Occipital lobe (tissue), 1 donor: ENCODE measurements at regions not wholly inside any gene's neighbourhood (a gene's known extent, or its start where the extent isn't known, plus 50 kb on each side); places are given as distances from the start of the nearest gene placed in this dataset.

Source experiments
- DNase-seq: peaks from one replicate; lab custom pipeline; 2025; lab: John Stamatoyannopoulos, UW

DNA sequence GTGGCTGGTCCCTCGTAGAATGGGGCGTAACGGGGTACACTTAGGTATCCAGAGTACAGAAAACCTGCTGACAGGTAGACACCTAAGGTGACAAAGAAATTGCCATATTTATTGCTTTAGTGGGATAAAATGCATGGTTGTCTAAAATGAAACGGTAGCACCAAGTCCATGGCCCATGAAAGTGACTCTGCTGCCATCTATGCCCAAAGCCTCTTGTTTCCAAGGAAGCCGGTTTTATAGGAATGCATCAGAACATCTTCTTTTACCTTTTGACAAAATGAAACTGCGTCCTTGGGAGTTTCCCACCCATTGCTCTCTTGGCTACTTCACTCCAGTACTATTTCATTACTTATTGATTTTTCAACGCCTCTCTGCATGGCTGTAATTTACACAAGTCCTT, 151.3 kb upstream of the ZFHX3 start:
- DNase-seq, result no peak

DNA sequence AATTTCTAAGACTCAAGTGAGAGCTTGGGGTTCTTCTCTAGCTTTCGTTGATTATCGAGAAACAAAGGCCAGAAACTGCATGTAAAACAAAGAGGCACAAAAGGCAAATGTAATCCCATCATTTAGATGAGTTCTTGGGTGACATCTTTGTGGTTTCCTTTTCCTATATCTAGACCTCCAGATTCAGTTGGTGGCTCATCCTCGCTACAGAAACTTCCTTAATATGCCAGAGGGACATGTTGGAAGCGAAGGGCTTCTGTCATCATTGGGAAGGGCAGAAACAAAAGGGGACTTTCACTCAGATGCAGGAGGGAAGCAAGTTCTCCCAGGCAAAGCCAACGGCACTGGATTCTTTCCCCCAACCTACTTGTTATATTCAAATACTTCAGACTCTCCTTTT, 150.6 kb upstream of the ZFHX3 start:
- no peak for DNase-seq

DNA sequence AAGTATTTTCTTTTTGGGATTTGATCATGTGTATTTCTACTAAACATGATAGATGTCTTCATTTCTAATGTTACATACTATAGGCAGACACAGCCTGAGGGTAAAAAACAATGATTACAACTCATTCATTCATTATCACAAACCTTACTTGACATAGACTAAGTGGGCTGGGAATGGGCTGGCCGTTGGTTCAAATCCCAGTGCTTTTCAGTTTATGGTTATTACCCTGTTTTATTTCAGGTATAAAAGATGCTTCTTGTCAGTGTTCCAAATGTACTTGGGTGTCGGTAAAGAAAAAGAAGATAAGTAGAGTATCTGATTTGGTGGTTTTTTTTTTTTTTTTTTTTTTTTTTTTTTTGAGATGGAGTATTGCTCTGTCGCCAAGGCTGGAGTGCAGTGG, 149.7 kb upstream of the ZFHX3 start:
- no peak for DNase-seq

DNA sequence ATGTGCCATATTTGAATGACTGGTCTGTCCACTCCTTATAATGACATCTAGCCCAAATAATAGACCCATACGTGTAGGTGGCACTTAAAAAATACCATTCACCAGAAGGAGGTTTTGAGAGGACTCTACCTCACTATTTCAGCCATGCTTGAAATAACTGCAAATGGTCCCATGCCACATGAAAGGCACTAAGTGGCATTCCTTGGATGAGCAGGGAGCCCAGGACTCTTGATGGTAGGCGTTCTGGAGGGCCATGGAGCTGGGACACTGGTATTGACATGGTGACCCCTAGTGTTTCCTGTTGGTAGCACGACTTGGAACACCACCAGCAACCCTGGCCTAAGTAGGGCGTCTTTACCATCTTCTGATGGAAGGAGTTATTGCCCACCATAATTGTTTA, 148.7 kb upstream of the ZFHX3 start:
- no peak for DNase-seq

DNA sequence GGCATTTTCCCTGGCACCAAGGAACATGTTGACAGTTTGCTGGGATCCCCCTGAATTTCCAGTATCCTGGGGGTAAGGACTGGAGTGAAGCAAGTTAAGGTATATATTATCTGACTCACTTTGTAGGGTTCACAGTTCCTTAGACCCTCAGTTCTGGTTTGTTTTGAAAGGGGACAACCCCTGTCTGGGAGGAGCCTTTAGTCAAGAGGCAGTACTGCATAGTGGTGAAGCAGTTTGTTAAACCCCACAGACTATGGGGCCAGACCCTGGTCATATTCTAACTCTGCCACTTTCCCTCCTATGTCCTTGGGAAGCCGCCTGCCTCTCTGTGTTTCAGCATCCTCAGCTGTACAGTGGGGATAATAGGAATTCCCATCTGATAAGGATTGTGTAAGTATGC, 145.5 kb upstream of the ZFHX3 start:
- DNase-seq, result no peak

DNA sequence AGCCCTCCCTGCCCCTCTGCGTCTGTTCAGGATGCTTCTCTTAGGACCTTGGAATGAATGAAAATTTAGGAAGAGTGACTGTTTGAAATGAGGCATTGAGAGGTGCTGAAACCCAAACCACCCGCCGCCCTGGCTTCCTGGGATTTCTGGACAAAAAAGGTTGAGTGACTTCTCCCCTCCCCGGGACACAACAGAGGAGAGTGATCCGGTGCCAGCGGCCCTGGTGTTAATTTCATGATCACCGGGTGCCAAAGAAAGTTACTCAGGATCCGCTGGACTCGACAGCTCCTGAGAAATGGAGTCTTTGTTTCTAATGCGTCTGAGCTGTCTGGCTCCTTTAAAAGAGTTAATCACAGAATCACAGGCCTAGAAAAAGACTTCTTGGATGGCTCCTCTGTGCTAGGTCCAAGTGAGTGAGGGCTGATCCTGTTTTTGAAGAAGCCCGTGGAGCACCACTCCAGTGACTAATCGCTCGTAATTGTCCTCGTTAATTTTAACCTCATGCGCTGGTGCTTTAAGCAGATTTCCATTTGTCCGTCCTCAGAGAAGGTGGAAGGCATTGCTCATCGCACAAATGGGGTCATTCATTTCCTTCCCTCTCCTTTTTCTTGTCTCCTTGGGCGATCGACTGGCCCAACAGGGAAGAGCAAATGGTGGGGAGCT, 144.4 kb upstream of the ZFHX3 start:
- DNase-seq, result no peak

DNA sequence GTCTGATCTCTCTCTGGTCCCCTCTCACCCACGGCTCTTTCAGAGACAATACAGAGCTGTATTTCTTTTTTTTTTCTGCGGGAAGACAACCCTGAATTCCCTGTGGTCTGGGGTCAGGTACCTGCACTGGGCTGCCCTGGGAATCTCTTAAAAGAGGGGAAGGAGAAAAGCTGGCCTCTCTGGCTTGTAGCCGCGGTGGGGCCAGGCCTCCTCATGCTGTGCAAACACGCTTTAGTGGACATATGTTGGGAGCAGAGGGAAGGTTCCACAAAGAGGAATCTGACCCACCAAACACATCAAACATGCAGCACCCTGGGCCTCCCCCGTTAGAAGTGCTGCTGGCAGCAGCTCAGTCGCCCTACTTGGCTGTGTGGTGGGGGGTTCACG, 143.7 kb upstream of the ZFHX3 start:
- no peak for DNase-seq

DNA sequence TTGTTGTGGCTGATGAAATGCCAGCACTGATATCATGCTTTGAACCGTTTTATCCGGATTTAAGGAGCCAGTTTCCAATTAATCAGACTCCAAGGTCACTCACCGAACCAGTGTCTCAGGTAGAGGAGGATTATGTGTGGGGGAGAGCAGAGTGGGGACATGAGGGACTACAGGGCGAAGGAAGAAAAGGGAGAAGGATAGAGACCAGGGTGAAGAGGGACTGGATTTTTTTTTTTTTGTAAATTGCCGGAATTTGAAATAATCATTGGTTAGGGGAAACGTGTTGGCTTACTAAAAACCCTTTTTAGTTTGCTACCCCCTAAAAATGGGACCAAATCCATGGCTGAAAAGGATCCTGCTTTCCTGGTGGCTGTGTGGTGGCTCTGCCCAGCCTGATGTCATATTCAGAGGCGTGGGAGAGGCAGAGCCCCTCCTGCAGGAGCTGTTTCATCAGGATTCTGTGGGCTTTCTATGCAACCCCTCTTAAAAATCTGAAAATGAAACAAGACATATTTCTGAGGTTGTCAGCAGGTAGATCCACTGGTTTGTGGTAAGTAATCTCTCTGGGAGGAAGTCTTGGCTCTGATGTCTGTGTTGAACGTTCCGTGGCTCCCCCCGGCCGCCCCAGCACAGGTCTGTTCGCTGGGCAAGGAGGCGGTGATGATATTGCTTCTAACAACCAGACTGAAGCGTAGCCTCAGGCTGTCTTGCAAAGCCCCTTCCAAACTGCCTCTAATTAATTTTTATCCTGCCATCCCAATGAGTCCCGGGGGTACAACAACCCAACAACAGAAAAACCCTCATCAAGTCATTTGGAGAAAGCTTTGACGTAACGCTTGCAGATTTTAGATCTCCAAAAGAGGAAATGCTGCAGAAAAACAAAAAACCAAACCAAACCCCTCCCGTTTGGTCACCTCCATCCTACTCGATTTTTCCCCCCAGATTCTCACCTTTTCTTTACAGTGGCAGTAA, 143.0 kb upstream of the ZFHX3 start:
- DNase-seq, result no peak

DNA sequence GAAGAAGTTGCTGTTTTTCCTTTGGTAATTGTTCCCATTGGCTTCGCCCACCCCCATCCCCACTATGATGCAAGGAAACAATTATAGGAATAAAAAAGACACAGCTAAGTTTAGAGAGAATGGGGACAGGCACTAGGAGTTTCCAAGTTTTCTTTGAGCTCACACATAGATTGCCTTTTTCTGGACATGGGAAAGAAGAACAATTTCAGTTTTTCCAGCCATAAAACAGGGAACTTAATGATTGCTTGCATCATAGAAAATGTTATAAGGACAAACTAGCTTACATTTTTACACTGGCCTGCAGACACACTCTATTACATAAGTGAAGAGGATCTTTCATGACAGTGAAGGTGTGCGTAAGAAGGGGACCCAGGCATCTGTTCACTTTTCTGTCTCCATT, 142.3 kb upstream of the ZFHX3 start:
- DNase-seq, result no peak

DNA sequence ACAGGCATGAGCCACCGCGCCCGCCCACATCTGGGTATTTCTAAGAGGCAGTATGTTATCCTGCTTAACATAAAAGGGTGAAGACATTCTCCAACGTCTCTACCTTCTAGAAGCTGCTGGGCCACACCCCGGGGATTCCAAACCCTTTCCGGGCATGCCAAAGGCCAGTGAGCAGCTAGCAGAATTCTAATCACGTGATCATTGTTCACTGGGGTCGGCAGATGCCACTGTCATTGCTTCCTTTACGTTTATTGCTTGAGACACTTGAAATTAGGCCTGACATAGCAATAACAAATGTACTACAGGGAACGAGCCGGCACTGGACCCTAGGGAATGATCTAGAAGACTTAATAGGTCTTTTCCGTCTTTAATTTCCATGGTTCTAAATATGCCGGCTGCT, 141.2 kb upstream of the ZFHX3 start:
- no peak for DNase-seq

DNA sequence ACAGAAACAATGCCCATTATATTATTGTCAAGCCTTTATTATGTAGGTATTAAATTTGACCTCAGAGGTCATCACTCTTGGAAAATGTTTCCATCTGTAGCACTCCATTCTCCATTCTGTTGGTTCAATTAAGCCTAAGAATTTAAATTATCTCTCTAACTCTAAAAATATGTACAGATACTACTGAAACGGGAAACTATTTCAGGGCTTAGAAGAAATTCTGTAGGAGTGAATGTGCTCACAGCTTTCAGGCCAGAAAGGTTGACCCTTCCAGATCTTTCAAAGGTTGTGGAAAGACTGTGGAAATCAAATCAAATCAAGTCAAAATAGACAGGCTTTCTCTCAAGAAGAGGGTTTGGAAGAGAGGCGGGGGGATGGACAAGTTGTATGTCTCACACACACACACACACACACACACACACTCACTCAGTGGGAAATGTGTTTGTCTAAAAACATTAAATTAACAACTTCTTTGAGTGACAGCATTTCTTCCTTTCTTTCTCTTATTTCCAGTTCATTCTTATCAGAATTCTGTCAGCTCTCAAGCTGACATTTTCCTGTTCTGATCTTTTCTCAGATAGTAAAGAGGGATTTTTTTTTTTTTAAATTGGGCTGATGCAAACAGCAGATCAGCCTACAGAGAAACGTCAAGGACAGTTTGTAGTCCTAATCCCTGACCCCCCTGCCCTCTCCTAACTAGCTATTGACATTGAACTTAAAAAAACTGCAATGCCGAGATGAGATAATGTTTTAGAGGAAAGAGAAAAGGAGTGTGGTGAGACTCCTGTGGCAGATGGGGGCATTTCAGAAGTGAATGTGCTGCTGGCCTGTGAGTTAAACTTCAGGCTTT, 139.0 kb upstream of the ZFHX3 start:
- no peak for DNase-seq

DNA sequence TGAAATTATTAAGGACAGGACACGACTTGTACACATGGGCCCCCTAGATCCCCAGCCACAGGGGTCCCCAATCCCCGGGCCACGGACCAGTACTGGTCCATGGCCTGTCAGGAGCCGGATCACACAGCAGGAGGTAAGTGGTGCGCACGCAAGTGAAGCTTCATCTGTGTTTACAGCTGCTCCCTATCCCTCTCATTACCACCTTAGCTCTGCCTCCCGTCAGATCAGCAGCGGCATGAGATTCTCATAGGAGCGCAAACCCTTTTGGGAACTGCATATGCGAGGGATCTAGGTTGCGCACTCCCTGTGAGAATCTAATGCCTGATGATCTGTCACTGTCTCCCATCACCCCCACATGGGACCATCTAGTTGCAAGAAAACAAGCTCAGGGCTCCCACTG, 137.8 kb upstream of the ZFHX3 start:
- no peak for DNase-seq

DNA sequence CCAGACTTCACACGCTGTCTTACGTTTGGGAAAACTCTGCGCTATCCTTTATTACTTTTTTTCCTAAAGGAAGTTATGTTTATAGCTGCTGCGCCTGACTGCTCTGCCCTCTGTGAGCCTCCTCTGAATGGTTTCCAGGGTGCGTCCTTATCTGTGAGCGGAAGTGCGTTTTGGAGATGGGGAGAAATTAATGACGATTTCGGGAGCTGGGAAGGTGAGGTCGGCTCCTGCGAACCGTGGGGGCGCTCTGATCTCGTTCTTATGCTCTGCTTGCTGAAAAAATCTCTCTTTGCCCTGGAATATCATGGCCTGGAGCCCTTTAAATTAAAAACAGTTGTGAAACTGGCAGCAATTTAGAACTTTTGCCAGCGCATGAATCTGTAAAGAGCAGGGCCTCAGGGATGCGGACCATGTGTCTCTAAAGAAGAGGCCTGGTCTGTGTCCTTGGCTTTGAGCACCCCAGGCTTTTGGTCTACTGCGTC, 135.7 kb upstream of the ZFHX3 start:
- no peak for DNase-seq

DNA sequence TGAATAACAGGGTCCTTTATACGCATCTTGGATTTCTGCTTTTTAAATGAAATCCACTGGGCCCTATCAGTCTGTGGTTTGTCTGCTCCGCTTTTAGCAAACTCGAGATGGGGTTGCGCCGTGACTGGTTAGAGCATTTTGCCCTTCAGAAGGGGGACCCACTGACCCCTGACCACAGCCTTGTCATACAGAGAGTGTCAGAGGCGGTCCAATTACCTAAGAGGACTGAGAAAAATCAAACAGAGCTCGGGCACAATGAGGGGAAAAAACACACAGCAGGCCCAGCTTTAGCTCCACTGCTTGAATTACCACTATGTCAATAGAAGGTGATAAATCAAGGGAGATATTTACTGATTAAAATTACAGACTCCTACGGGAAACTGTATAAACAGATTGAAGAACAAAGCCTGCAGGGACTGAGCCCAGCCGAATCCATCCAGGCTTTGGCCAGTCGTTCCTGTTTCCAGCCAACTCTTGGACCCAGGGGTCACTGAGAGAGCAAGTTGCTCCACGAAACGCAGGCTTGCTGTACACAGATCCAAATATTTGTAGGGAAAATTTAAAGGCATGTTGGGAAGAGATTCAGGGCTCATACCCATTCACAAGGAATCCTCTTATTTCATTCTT, 131.9 kb upstream of the ZFHX3 start:
- DNase-seq, result no peak

DNA sequence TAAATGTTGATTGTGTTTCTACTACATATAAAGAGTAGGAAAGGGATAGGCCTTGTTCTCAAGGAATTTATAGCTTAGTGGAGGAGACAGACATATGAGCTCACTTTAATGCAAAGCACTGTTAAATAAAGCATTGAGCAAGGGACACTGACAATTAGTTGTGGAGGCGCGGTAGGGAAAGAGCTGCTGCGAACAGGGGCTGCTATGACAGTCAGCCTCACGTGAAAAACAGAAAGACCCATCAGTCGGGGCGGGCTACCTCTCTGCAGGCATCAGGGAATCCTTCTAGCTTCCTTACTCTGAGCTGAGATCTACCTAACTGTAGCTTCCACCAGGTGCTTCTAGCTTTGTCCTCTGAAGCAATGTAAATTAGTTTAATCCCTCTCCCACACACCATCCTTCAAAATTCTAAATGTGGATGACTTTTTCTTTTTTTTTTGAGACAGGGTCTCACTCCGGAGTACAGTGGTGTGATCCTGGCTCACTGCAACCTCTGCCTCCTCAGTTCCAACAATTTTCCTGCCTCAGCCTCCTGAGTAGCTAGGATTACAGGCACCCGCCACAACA, 129.9 kb upstream of the ZFHX3 start:
- DNase-seq, result no peak

DNA sequence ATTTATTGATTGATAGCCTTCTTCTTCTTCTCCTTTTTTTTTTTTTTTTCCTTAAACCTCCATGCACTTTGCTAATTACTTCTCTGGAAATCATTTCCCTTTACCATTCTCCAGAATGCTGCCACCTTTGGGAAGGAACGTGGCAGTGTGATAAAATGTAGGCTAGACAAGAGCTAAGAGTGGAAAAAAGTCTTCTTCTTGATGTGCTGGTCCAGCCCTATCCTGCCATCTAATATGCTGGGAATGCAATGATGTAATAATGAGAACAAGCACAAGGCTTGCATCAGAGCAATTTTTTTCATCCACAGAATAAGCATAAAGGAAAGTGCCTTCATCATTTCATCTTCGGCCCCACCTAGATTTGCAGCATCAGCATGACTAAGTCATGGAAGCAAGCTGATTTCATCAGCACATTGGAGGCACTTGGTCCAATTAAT, 128.7 kb upstream of the ZFHX3 start:
- DNase-seq, result no peak

DNA sequence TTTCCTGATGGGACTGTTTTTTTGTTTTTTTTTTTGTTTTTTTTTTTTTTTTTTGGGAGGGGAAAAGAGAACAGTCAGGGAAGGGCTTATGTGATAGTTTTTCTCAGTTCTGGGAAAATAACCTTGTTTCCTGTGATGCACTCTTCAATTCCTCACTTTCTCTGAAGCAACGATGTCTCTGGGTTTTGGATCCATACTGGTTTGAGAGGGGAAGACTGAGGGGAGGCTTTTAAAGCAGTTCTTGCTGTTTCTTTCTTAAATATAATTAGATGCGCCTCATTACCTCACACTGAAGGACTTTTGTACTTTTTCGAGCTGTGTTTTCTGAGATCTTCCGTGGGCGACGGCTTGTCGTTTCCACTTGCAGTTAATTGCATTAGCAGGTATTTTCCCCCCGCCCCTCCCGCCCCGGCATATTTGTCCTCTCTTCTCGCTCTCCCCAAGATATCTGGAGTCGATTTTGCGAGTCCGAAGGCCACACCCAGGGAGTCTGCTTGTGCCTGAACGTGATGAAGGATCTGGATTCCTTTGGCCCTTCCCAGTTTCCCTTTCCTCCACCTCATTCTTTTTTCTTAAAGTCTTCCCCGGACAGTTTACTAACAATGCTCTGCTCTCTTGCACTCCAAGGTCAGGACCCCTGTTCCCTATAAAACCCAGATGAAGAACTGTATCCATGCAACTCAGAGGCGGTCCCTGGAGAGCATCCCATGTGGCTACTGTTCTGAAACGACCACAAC, 125.2 kb upstream of the ZFHX3 start:
- no peak for DNase-seq

DNA sequence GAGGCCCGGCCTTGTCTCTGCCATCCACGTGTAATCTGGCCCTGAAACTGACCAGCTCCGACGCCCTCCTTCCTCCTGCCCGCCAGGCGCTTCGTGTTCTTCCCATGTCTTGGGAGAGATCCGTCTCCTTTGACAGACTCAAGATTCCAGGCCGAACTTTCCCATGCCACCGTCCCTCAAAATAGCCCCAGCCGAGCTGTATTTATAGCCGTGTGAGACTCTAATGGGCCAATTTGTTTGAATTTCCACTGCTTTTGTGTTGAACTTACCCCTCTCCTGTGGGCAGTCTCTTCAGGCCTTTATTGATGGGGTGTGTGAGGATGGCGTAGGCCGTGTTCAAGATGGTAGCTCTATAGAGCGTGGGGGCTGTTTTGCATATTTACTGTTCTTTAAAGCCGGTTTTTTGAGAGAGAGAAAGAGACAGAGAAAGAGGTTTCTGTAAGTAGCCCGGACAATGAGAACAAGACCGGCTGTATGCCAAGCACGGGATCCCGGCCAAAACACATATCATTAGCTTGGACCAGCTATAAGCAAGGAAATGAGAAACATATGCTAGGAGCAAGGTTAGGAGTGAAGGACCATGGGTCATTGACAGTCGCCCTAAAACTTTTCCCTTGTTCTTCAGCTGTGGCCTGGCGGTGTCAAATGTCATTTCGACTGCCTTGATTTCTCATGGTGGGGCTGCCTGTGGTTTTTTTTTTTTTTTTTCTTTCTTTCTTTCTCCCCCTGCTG, 124.5 kb upstream of the ZFHX3 start:
- DNase-seq, result no peak

DNA sequence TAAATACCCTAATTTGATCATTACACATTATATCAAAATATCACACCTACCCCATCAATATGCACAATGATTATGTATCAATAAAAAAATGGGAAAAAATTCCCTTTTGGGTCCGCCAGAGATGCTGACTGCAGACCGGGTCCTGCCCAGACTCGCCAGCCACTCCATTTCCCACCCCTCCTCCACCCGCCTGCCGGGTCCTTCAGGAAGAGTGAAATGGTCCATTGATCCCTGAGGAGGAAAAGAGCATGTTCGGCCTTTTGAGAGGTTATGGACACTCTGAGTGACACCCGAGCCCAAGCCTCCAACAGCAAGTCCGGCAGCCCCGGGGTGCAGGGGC, 123.9 kb upstream of the ZFHX3 start:
- DNase-seq, result no peak

DNA sequence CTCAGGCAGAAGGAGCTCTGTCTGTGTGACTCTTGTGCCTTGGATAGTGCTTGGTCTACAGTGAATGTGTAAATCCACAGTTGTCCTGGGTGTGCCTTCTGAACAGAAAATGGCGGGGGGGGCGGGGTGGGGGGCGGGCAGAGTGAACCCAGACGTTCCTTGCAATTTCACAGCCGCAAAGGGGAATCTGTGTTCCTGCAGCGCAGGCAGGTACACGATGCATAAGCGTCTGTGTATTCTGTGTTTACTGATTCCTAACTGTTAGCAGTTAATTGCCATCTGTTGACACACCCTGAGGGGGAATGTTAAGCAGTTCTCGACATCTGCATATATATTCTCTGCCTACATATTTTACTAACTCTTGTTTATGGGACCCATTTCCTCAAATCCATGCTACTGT, 123.5 kb upstream of the ZFHX3 start:
- DNase-seq, result no peak
